ENCODE measurements at regions not wholly inside any gene's neighbourhood (a gene's known extent, or its start where the extent isn't known, plus 50 kb on each side); places are given as distances from the start of the nearest gene placed in this dataset.
"Not testable (repeated sequence)": the region's sequence is repeated elsewhere in the genome, so short reads cannot be mapped to it uniquely, and the experiment has no call there.

- no peak for DNase-seq
- Mint-ChIP-seq H3K4me1 (no peaks in the 10 kb centered on the region), H3K27ac (no peak overlapping the region), H3K9me3 (peaks cover 8% of the 10 kb centered on the region), H3K36me3 (ENCODE audit: low read depth) (peaks cover 6% of the 10 kb centered on the region), H3K4me3 (no peak overlapping the region), H3K27me3 (no peaks in the 10 kb centered on the region)
- intact Hi-C loops (cut with micrococcal nuclease): no loop called here
Observed at GRCh38 chr2:147311058-147311430, 533.8 kb upstream of the ACVR2A start.

- Mint-ChIP-seq H3K4me3 (no peak overlapping the region), H3K27ac (no peak overlapping the region), H3K27me3 (no peaks in the 10 kb centered on the region), H3K9me3 (peaks cover 8% of the 10 kb centered on the region), H3K4me1 (no peaks in the 10 kb centered on the region), H3K36me3 (ENCODE audit: low read depth) (peaks cover 6% of the 10 kb centered on the region)
- DNase-seq: peak; percentile 17
- intact Hi-C loops (cut with micrococcal nuclease): no loop called here
Observed at GRCh38 chr2:147310335-147311057, 534.3 kb upstream of the ACVR2A start.

GRCh38 chr2:147297820-147298219, 547.0 kb upstream of the ACVR2A start:
- Mint-ChIP-seq H3K27me3 (no peaks in the 10 kb centered on the region), H3K4me1 (peaks cover 52% of the 10 kb centered on the region), H3K4me3 (peak overlapping the region; percentile 34), H3K27ac (peak overlapping the region; percentile 83), H3K36me3 (ENCODE audit: low read depth) (peaks cover 10% of the 10 kb centered on the region), H3K9me3 (peaks cover 14% of the 10 kb centered on the region)
- DNase-seq: peak; percentile 85
- intact Hi-C loops (cut with micrococcal nuclease): loop anchor here (1.0 to 10.0 kb wide), 6 partner anchors 29 to 1307 kb away; partner anchors contain the start of genes ACVR2A, MBD5 and ORC4

- Mint-ChIP-seq H3K9me3 (peaks cover 17% of the 10 kb centered on the region), H3K36me3 (ENCODE audit: low read depth) (peaks cover 22% of the 10 kb centered on the region), H3K27me3 (no peaks in the 10 kb centered on the region), H3K27ac (peak overlapping the region; percentile 18), H3K4me1 (peaks cover 63% of the 10 kb centered on the region), H3K4me3 (peak overlapping the region; percentile 5)
- intact Hi-C loops (cut with micrococcal nuclease): loop anchor here (1.0 to 10.0 kb wide), 5 partner anchors 113 to 1310 kb away; partner anchors contain the start of genes MBD5 and ORC4
- DNase-seq: no peak
Observed at GRCh38 chr2:147294825-147295392, 549.9 kb upstream of the ACVR2A start.

- peaks cover 23% of the 10 kb centered on the region for H3K36me3 Mint-ChIP-seq (ENCODE audit: low read depth)
- peak overlapping the region; percentile 7 for H3K4me3 Mint-ChIP-seq
- H3K27ac Mint-ChIP-seq: peak overlapping the region; percentile 80
- intact Hi-C loops (cut with micrococcal nuclease): loop anchor here (1.0 to 10.0 kb wide), 4 partner anchors 112 to 1311 kb away; no protein-coding TSS in a partner anchor
- peaks cover 64% of the 10 kb centered on the region for H3K4me1 Mint-ChIP-seq
- no peak for DNase-seq
- H3K27me3 Mint-ChIP-seq: no peaks in the 10 kb centered on the region
- H3K9me3 Mint-ChIP-seq: peaks cover 14% of the 10 kb centered on the region
Observed at GRCh38 chr2:147293991-147294824, 550.6 kb upstream of the ACVR2A start.

- H3K4me3 Mint-ChIP-seq: peak overlapping the region; percentile 4
- peaks cover 35% of the 10 kb centered on the region for H3K4me1 Mint-ChIP-seq
- H3K27ac Mint-ChIP-seq: peak overlapping the region; percentile 63
- no peaks in the 10 kb centered on the region for H3K27me3 Mint-ChIP-seq
- peaks cover 25% of the 10 kb centered on the region for H3K36me3 Mint-ChIP-seq (ENCODE audit: low read depth)
- DNase-seq: peak; percentile 81
- intact Hi-C loops (cut with micrococcal nuclease): loop anchor here (2.0 kb wide), 1 partner anchor 623 kb away; no protein-coding TSS in a partner anchor
- peaks cover 19% of the 10 kb centered on the region for H3K9me3 Mint-ChIP-seq
Observed at GRCh38 chr2:147288131-147288530, 556.7 kb upstream of the ACVR2A start.

- Mint-ChIP-seq H3K36me3 (ENCODE audit: low read depth) (peaks cover 2% of the 10 kb centered on the region), H3K27me3 (peaks cover 2% of the 10 kb centered on the region), H3K4me3 (no peak overlapping the region), H3K4me1 (peaks cover 3% of the 10 kb centered on the region), H3K27ac (no peak overlapping the region), H3K9me3 (peaks cover 14% of the 10 kb centered on the region)
- DNase-seq: no peak
- intact Hi-C loops (cut with micrococcal nuclease): no loop called here
Observed at GRCh38 chr2:147275943-147276342, 568.9 kb upstream of the ACVR2A start.

- Mint-ChIP-seq H3K4me3 (no peak overlapping the region), H3K9me3 (peaks cover 18% of the 10 kb centered on the region), H3K36me3 (ENCODE audit: low read depth) (peaks cover 6% of the 10 kb centered on the region), H3K27ac (no peak overlapping the region), H3K27me3 (peaks cover 2% of the 10 kb centered on the region), H3K4me1 (peaks cover 3% of the 10 kb centered on the region)
- intact Hi-C loops (cut with micrococcal nuclease): no loop called here
- DNase-seq: no peak
Observed at GRCh38 chr2:147273628-147274027, 571.2 kb upstream of the ACVR2A start.

- no peak for DNase-seq
- Mint-ChIP-seq H3K36me3 (ENCODE audit: low read depth) (peaks cover 7% of the 10 kb centered on the region), H3K4me3 (no peak overlapping the region), H3K4me1 (peaks cover 3% of the 10 kb centered on the region), H3K27ac (no peak overlapping the region), H3K27me3 (peaks cover 2% of the 10 kb centered on the region), H3K9me3 (peaks cover 18% of the 10 kb centered on the region)
- intact Hi-C loops (cut with micrococcal nuclease): no loop called here
Observed at GRCh38 chr2:147273106-147273505, 571.7 kb upstream of the ACVR2A start.

- H3K4me3 Mint-ChIP-seq; DNase-seq; H3K36me3 Mint-ChIP-seq (ENCODE audit: low read depth); H3K27me3 Mint-ChIP-seq; intact Hi-C loops (cut with micrococcal nuclease); H3K27ac Mint-ChIP-seq; H3K4me1 Mint-ChIP-seq: not testable (repeated sequence)
- peaks cover 25% of the 10 kb centered on the region for H3K9me3 Mint-ChIP-seq
Observed at GRCh38 chr2:147269581-147269980, 575.2 kb upstream of the ACVR2A start.

- H3K27me3 Mint-ChIP-seq: peaks cover 2% of the 10 kb centered on the region
- intact Hi-C loops (cut with micrococcal nuclease): no loop called here
- H3K4me1 Mint-ChIP-seq: no peaks in the 10 kb centered on the region
- no peak overlapping the region for H3K4me3 Mint-ChIP-seq
- no peak for DNase-seq
- H3K36me3 Mint-ChIP-seq (ENCODE audit: low read depth): no peaks in the 10 kb centered on the region
- peaks cover 7% of the 10 kb centered on the region for H3K9me3 Mint-ChIP-seq
- no peak overlapping the region for H3K27ac Mint-ChIP-seq
Observed at GRCh38 chr2:147260241-147260640, 584.6 kb upstream of the ACVR2A start.

GRCh38 chr2:147255812-147256211, 589.0 kb upstream of the ACVR2A start:
- H3K9me3 Mint-ChIP-seq: peaks cover 5% of the 10 kb centered on the region
- no peak for DNase-seq
- peaks cover 2% of the 10 kb centered on the region for H3K27me3 Mint-ChIP-seq
- no peak overlapping the region for H3K4me3 Mint-ChIP-seq
- intact Hi-C loops (cut with micrococcal nuclease): no loop called here
- H3K4me1 Mint-ChIP-seq: no peaks in the 10 kb centered on the region
- H3K27ac Mint-ChIP-seq: no peak overlapping the region
- H3K36me3 Mint-ChIP-seq (ENCODE audit: low read depth): no peaks in the 10 kb centered on the region

- intact Hi-C loops (cut with micrococcal nuclease): no loop called here
- H3K27me3 Mint-ChIP-seq: no peaks in the 10 kb centered on the region
- H3K9me3 Mint-ChIP-seq: peaks cover 5% of the 10 kb centered on the region
- H3K36me3 Mint-ChIP-seq (ENCODE audit: low read depth): no peaks in the 10 kb centered on the region
- no peak for DNase-seq
- no peak overlapping the region for H3K27ac Mint-ChIP-seq
- no peak overlapping the region for H3K4me3 Mint-ChIP-seq
- H3K4me1 Mint-ChIP-seq: no peaks in the 10 kb centered on the region
Observed at GRCh38 chr2:147250652-147251356, 594.0 kb upstream of the ACVR2A start.
